ENCODE measurements at regions not wholly inside any gene's neighbourhood (a gene's known extent, or its start where the extent isn't known, plus 50 kb on each side); places are given as distances from the start of the nearest gene placed in this dataset.

DNA sequence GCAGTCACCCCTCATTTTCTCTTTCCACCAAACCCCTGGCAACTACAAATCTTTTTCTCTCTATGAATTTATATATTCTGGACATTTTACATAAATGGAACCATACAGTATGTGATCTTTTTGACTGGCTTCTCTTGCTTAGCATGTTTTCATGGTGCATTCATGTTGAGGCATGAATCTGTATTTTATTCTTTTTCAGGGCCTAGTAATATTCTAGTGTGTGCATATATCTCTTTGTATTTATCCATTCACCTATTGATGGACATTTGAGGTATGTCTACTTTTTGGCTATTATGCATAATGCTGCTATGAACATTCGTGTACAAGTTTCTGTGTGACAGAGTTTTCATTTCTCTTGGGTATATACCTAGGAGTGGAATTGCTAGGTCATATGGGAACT is 78.2 kb downstream of the HACD1 start:
- BruUV-seq (replicated peaks): no TSS peak
- no peaks in the 10 kb centered on the region for H3K4me1 ChIP-seq (replicated peaks in 1 of 2; ENCODE audit: control insufficient read depth in 2 of 2, insufficient read depth in 2 of 2, low read length in 2 of 2)
- DNase-seq (ENCODE audit: extremely low read depth in 1 of 4, low spot score in 3 of 4) (no peak), FAIRE-seq (no peak), ATAC-seq (no peak)
- no peak overlapping the region for H3K4me2 ChIP-seq (ENCODE audit: insufficient read depth, low read length)
- no peaks in the 10 kb centered on the region for H3K9me1 ChIP-seq (ENCODE audit: control insufficient read depth, insufficient read depth, low read length)
- H3K79me2 ChIP-seq (ENCODE audit: control insufficient read depth, insufficient read depth, low read length): no peaks in the 10 kb centered on the region
- POLR2A ChIA-PET: no interaction called here
- peaks cover 2% of the 10 kb centered on the region; the same call in 1 of the 3 replicates for H3K36me3 ChIP-seq (ENCODE audit: control insufficient read depth, insufficient read depth, low read length)
- peak; percentile 85 for TF ChIP-seq ZNF146 (CRISPR knock-in tag; IDR thresholded peaks at IDR 0.05; ENCODE audit: unreplicated experiment)
- TF ChIP-seq RBM25 (IDR thresholded peaks at IDR 0.05; ENCODE audit: low read depth, low read length, severe bottlenecking): peak; percentile 25
- no peak for TF ChIP-seq MBD2 (IDR thresholded peaks at IDR 0.05; ENCODE audit: borderline replicate concordance, low read depth)
- intact Hi-C loops (cut with micrococcal nuclease): no loop called here
- CTCF ChIA-PET (ENCODE audit: low intra/inter-chr PET ratio): no interaction called here
- no peaks in the 10 kb centered on the region for H3K9me3 ChIP-seq (replicated peaks; ENCODE audit: control insufficient read depth, insufficient read depth, low read depth, low read length)
- 47% methylated on average over 1 of the region's 1 CpG for WGBS (ENCODE audit: insufficient coverage, low coverage, missing lambda C conversion rate)
- in situ Hi-C loops (cut with MboI): no loop called here
- H3K9ac ChIP-seq (ENCODE audit: insufficient read depth in 1 of 2, low read depth in 2 of 2, low read length in 2 of 2): no peak overlapping the region
- no peak overlapping the region for H2AFZ ChIP-seq (ENCODE audit: low read depth, low read length)
- H4K20me1 ChIP-seq (replicated peaks; ENCODE audit: control insufficient read depth, insufficient read depth, low read length): no peaks in the 10 kb centered on the region
- H3K27ac ChIP-seq (ENCODE audit: extremely low read depth, low read depth, low read length): no peak overlapping the region
- H3K4me3 ChIP-seq: no peak overlapping the region
- no peaks in the 10 kb centered on the region for H3K27me3 ChIP-seq (ENCODE audit: control insufficient read depth in 2 of 2, insufficient read depth in 2 of 2, low read length in 2 of 2)

DNA sequence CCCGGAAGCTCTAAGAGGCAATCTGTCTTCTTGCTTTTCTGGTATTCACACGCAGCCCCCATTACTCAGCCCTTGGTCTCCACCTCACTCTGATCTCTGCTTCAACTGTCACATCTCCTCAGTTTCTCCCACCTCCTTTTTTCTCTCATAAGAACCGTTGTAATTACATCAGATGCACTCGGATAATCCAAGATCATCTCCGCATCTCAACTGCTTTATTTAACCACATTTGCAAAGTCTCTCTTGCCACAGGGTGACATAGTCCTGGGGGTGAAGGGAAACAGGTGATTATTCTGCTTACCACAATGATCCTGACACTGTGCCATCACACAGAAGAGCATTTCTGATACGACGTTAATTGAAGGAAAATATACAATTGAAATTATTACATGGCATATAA is 79.9 kb downstream of the HACD1 start:
- WGBS (ENCODE audit: insufficient coverage, low coverage, missing lambda C conversion rate): 78% methylated on average over 7 of the region's 7 CpGs
- Histone ChIP-seq H3K27me3 (ENCODE audit: control insufficient read depth in 2 of 2, insufficient read depth in 2 of 2, low read length in 2 of 2) (no peaks in the 10 kb centered on the region), H3K36me3 (ENCODE audit: control insufficient read depth, insufficient read depth, low read length) (peaks cover 2% of the 10 kb centered on the region; the same call in 1 of the 3 replicates), H3K79me2 (ENCODE audit: control insufficient read depth, insufficient read depth, low read length) (no peaks in the 10 kb centered on the region), H3K9ac (ENCODE audit: insufficient read depth in 1 of 2, low read depth in 2 of 2, low read length in 2 of 2) (no peak overlapping the region), H4K20me1 (replicated peaks; ENCODE audit: control insufficient read depth, insufficient read depth, low read length) (no peaks in the 10 kb centered on the region), H3K4me3 (no peak overlapping the region), H2AFZ (ENCODE audit: low read depth, low read length) (no peak overlapping the region), H3K9me1 (ENCODE audit: control insufficient read depth, insufficient read depth, low read length) (no peaks in the 10 kb centered on the region), H3K27ac (ENCODE audit: extremely low read depth, low read depth, low read length) (no peak overlapping the region), H3K4me2 (ENCODE audit: insufficient read depth, low read length) (no peak overlapping the region), H3K9me3 (replicated peaks; ENCODE audit: control insufficient read depth, insufficient read depth, low read depth, low read length) (no peaks in the 10 kb centered on the region), H3K4me1 (replicated peaks in 1 of 2; ENCODE audit: control insufficient read depth in 2 of 2, insufficient read depth in 2 of 2, low read length in 2 of 2) (no peaks in the 10 kb centered on the region)
- FAIRE-seq: no peak
- no peak for DNase-seq (ENCODE audit: extremely low read depth in 1 of 4, low spot score in 3 of 4)
- CTCF ChIA-PET (ENCODE audit: low intra/inter-chr PET ratio): no interaction called here
- no TSS peak for BruUV-seq (replicated peaks)
- ATAC-seq: no peak
- intact Hi-C loops (cut with micrococcal nuclease): no loop called here
- in situ Hi-C loops (cut with MboI): no loop called here
- POLR2A ChIA-PET: no interaction called here
- no peak for TF ChIP-seq ZBTB7A (IDR thresholded peaks at IDR 0.05; ENCODE audit: borderline replicate concordance, control insufficient read depth, low read depth, low read length)
- TF ChIP-seq, protein P1, sequence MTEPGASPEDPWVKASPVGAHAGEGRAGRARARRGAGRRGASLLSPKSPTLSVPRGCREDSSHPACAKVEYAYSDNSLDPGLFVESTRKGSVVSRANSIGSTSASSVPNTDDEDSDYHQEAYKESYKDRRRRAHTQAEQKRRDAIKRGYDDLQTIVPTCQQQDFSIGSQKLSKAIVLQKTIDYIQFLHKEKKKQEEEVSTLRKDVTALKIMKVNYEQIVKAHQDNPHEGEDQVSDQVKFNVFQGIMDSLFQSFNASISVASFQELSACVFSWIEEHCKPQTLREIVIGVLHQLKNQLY (CRISPR knock-in tag; conservative IDR thresholded peaks at IDR 0.05): no peak
- no peak for TF ChIP-seq RBM39 (optimal IDR thresholded peaks at IDR 0.05; ENCODE audit: low read depth, low read length)
- TF ChIP-seq SLC30A9 (CRISPR knock-in tag; IDR thresholded peaks at IDR 0.05): no peak
- TF ChIP-seq ZNF696 (CRISPR knock-in tag; conservative IDR thresholded peaks at IDR 0.05): no peak
- no peak for TF ChIP-seq ZFP36 (IDR thresholded peaks at IDR 0.05; ENCODE audit: low read depth, low read length, partially characterized antibody)
- TF ChIP-seq MTF1 (CRISPR knock-in tag; IDR thresholded peaks at IDR 0.05; ENCODE audit: borderline replicate concordance): no peak
- no peak for TF ChIP-seq POLR2B (IDR thresholded peaks at IDR 0.05; ENCODE audit: low read depth, partially characterized antibody)

All from K562 (cell line).